Liver (tissue), 8 donors: ENCODE measurements at regions not wholly inside any gene's neighbourhood (a gene's known extent, or its start where the extent isn't known, plus 50 kb on each side); places are given as distances from the start of the nearest gene placed in this dataset.

Experiments used
- DNase-seq: peaks from one replicate; pipeline ENCODE4 v3.0.0-alpha.2; 2017; ENCODE audit warnings: low spot score
- H3K27ac ChIP-seq, 2 donors: one replicate each; pipeline ENCODE4 v1.7.0; 2013; ENCODE audit warnings: inconsistent platforms in 2 of 2, low read length in 2 of 2, control low read depth in 1 of 2, low read depth in 1 of 2, mild to moderate bottlenecking in 1 of 2
- H3K27me3 ChIP-seq, 4 donors: one replicate each; pipeline versions ENCODE4 v1.6.1 to v1.7.0; 2013; ENCODE audit warnings: low read length in 3 of 4, inconsistent platforms in 1 of 4, mild to moderate bottlenecking in 1 of 4, moderate library complexity in 1 of 4; ENCODE audit not compliant: control insufficient read depth in 4 of 4, insufficient read depth in 4 of 4
- H3K36me3 ChIP-seq, 4 donors: one replicate each; pipeline versions ENCODE4 v1.6.1 to v1.7.0; 2013; ENCODE audit warnings: low read length in 3 of 4, mild to moderate bottlenecking in 3 of 4, low read depth in 1 of 4, moderate library complexity in 1 of 4; ENCODE audit not compliant: control insufficient read depth in 4 of 4, insufficient read depth in 3 of 4
- H3K4me1 ChIP-seq, 4 donors: one replicate each; pipeline versions ENCODE4 v1.6.1 to v1.7.0; 2013; ENCODE audit warnings: low read length in 3 of 4, mild to moderate bottlenecking in 3 of 4, moderate library complexity in 1 of 4; ENCODE audit not compliant: control insufficient read depth in 4 of 4, insufficient read depth in 4 of 4
- H3K4me3 ChIP-seq, 3 donors: one replicate each; pipeline versions ENCODE4 v1.6.1 to v1.7.0; 2013; ENCODE audit warnings: low read length in 3 of 3, control low read depth in 1 of 3, low read depth in 1 of 3, mild to moderate bottlenecking in 1 of 3
- H3K9ac ChIP-seq, 2 donors: one replicate each; pipeline ENCODE4 v1.7.0; 2013; ENCODE audit warnings: low read length in 2 of 2, mild to moderate bottlenecking in 2 of 2, moderate library complexity in 2 of 2, control low read depth in 1 of 2, low read depth in 1 of 2
- H3K9me3 ChIP-seq, 4 donors: one replicate each; pipeline versions ENCODE4 v1.6.1 to v1.7.0; 2013; ENCODE audit warnings: low read length in 3 of 4; ENCODE audit not compliant: control insufficient read depth in 4 of 4
- ATF3 ChIP-seq: IDR thresholded peaks from 2 replicates; pipeline ENCODE4 v1.6.1; 2016; ENCODE audit warnings: antibody characterized with exemption
- FOXA1 ChIP-seq: IDR thresholded peaks from 2 replicates; pipeline ENCODE4 v1.6.1; 2016; ENCODE audit warnings: antibody characterized with exemption
- FOXA2 ChIP-seq: IDR thresholded peaks from 2 replicates; pipeline ENCODE4 v1.6.1; 2016; ENCODE audit warnings: antibody characterized with exemption
- GABPA ChIP-seq, 2 donors: IDR thresholded peaks in 1 of 2; conservative IDR thresholded peaks in 1 of 2; 2 replicates each; pipeline ENCODE4 v1.6.1; 2016; ENCODE audit warnings: antibody characterized with exemption in 2 of 2, mild to moderate bottlenecking in 1 of 2, moderate library complexity in 1 of 2
- HNF4A ChIP-seq, 2 donors: conservative IDR thresholded peaks; 2 replicates each; pipeline ENCODE4 v1.6.1; 2016; ENCODE audit warnings: antibody characterized with exemption in 2 of 2, mild to moderate bottlenecking in 2 of 2
- JUND ChIP-seq, 2 donors: IDR thresholded peaks; 2 replicates each; pipeline ENCODE4 v1.6.1; 2016; ENCODE audit warnings: antibody characterized with exemption in 2 of 2
- RAD21 ChIP-seq, 2 donors: IDR thresholded peaks; 2 replicates each; pipeline ENCODE4 v1.6.1; 2016; ENCODE audit warnings: antibody characterized with exemption in 2 of 2, mild to moderate bottlenecking in 2 of 2
- REST ChIP-seq: IDR thresholded peaks from 2 replicates; pipeline ENCODE4 v1.6.1; 2016; ENCODE audit warnings: antibody characterized with exemption, mild to moderate bottlenecking
- RXRA ChIP-seq, 2 donors: IDR thresholded peaks; 2 replicates each; pipeline ENCODE4 v1.6.1; 2017 to 2018; ENCODE audit warnings: antibody characterized with exemption in 2 of 2, mild to moderate bottlenecking in 1 of 2
- SP1 ChIP-seq: IDR thresholded peaks from 2 replicates; pipeline ENCODE4 v1.6.1; 2018; ENCODE audit warnings: antibody characterized with exemption, mild to moderate bottlenecking
- YY1 ChIP-seq: IDR thresholded peaks from 2 replicates; pipeline ENCODE4 v1.6.1; 2016; ENCODE audit warnings: antibody characterized with exemption, mild to moderate bottlenecking
- WGBS: extraction: QIAGEN DNeasy Blood & Tissue Kit; methylation state at CpG from one replicate; pipeline ENCODE4 v1.1.7; 2013; 5-methylcytosine and 5-hydroxymethylcytosine counted together
- TF ChIP-seq, protein P1 (sequence below): fragments of 150-350 bp; IDR thresholded peaks from 2 replicates; pipeline ENCODE4 v1.5.1; 2017; ENCODE audit warnings: improper control_type of control experiment, low read depth, low read length; ENCODE audit not compliant: missing input control
- TF ChIP-seq, protein P2 (sequence below): IDR thresholded peaks from 2 replicates; pipeline ENCODE4 v1.6.1; 2016; ENCODE audit warnings: antibody characterized with exemption
- TF ChIP-seq, protein P3 (sequence below): IDR thresholded peaks from 2 replicates; pipeline ENCODE4 v1.6.1; 2016; ENCODE audit warnings: antibody characterized with exemption
- donor health status: healthy.
- donor health status: healthy.
- donor health status: healthy.
- donor health status: healthy.
- donor health status: healthy.

GRCh38 chrX:69260169-69260568 is 94.9 kb upstream of the PJA1 start:
- peaks cover 0 to 3% (median 0%) of the 10 kb centered on the region in 4 donors for H3K27me3 ChIP-seq
- TF ChIP-seq, protein P1, sequence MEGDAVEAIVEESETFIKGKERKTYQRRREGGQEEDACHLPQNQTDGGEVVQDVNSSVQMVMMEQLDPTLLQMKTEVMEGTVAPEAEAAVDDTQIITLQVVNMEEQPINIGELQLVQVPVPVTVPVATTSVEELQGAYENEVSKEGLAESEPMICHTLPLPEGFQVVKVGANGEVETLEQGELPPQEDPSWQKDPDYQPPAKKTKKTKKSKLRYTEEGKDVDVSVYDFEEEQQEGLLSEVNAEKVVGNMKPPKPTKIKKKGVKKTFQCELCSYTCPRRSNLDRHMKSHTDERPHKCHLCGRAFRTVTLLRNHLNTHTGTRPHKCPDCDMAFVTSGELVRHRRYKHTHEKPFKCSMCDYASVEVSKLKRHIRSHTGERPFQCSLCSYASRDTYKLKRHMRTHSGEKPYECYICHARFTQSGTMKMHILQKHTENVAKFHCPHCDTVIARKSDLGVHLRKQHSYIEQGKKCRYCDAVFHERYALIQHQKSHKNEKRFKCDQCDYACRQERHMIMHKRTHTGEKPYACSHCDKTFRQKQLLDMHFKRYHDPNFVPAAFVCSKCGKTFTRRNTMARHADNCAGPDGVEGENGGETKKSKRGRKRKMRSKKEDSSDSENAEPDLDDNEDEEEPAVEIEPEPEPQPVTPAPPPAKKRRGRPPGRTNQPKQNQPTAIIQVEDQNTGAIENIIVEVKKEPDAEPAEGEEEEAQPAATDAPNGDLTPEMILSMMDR = no peak
- TF ChIP-seq GABPA (IDR thresholded peaks at IDR 0.05 in 1 of 2, conservative IDR thresholded peaks at IDR 0.05 in 1 of 2) = no peak
- no peak for TF ChIP-seq RXRA (IDR thresholded peaks at IDR 0.05)
- TF ChIP-seq, protein P2, sequence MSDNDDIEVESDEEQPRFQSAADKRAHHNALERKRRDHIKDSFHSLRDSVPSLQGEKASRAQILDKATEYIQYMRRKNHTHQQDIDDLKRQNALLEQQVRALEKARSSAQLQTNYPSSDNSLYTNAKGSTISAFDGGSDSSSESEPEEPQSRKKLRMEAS = no peak
- no peak for TF ChIP-seq ATF3
- no peak for TF ChIP-seq HNF4A (conservative IDR thresholded peaks at IDR 0.05)
- TF ChIP-seq, protein P3, sequence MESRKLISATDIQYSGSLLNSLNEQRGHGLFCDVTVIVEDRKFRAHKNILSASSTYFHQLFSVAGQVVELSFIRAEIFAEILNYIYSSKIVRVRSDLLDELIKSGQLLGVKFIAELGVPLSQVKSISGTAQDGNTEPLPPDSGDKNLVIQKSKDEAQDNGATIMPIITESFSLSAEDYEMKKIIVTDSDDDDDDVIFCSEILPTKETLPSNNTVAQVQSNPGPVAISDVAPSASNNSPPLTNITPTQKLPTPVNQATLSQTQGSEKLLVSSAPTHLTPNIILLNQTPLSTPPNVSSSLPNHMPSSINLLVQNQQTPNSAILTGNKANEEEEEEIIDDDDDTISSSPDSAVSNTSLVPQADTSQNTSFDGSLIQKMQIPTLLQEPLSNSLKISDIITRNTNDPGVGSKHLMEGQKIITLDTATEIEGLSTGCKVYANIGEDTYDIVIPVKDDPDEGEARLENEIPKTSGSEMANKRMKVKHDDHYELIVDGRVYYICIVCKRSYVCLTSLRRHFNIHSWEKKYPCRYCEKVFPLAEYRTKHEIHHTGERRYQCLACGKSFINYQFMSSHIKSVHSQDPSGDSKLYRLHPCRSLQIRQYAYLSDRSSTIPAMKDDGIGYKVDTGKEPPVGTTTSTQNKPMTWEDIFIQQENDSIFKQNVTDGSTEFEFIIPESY = no peak
- TF ChIP-seq REST = no peak
- TF ChIP-seq JUND (IDR thresholded peaks at IDR 0.05) = no peak
- no peak for TF ChIP-seq FOXA1
- H3K36me3 ChIP-seq = no peaks in the 10 kb centered on the region
- no peaks in the 10 kb centered on the region for H3K4me1 ChIP-seq
- no peak overlapping the region for H3K27ac ChIP-seq
- WGBS = 80% methylated on average over 2 of the region's 2 CpGs
- no peak for DNase-seq
- H3K9me3 ChIP-seq = no peaks in the 10 kb centered on the region
- H3K9ac ChIP-seq = no peak overlapping the region
- H3K4me3 ChIP-seq = no peak overlapping the region

- Histone ChIP-seq H3K4me1 (no peaks in the 10 kb centered on the region), H3K36me3 (no peaks in the 10 kb centered on the region), H3K9me3 (no peaks in the 10 kb centered on the region), H3K9ac (no peak overlapping the region), H3K4me3 (no peak overlapping the region), H3K27ac (no peak overlapping the region), H3K27me3 (peaks cover 0 to 1% (median 0%) of the 10 kb centered on the region in 4 donors)
- no peak for DNase-seq
- WGBS = 46% methylated on average over 4 of the region's 4 CpGs
- TF ChIP-seq RAD21 (IDR thresholded peaks at IDR 0.05) = no peak
- TF ChIP-seq, protein P3 = no peak
- TF ChIP-seq HNF4A (conservative IDR thresholded peaks at IDR 0.05) = no peak
- TF ChIP-seq, protein P1 = no peak
- TF ChIP-seq YY1 = no peak
- TF ChIP-seq, protein P2 = no peak
- TF ChIP-seq SP1 = no peak
- TF ChIP-seq FOXA2 = no peak
- no peak for TF ChIP-seq ATF3
Measured at GRCh38 chrX:69258893-69259292, 93.6 kb upstream of the PJA1 start.
